Left cardiac atrium (tissue), 4 donors: ENCODE measurements at regions not wholly inside any gene's neighbourhood (a gene's known extent, or its start where the extent isn't known, plus 50 kb on each side); places are given as distances from the start of the nearest gene placed in this dataset.
"Not testable (repeated sequence)": the region's sequence is repeated elsewhere in the genome, so short reads cannot be mapped to it uniquely, and the experiment has no call there.

Source experiments
- ATAC-seq, 2 donors: fragments of 200-7000 bp; cut with Tn5 transposase; one replicate each; pipeline ENCODE4 v1.9.1; 2020; ENCODE audit warnings: mild to moderate bottlenecking in 2 of 2, moderate library complexity in 2 of 2
- DNase-seq: peaks from one replicate; pipeline ENCODE4 v3.0.0-alpha.2; 2020
- intact Hi-C, 2 donors: fragments of 100-400 bp; cut with DNase I; formaldehyde crosslinking; loops; one replicate each; pipeline versions ENCODE4 v1.14.1 to v1.15.1; 2022 to 2023
- donor health status: DM: no; HTN: yes; CAD: no.
- donor health status: DM: no; HTN: yes; CAD: no; lungs with severe emphysema.
- donor health status: DM: yes; HTN: yes; CAD: no.
- donor health status: Dilated cardiomyopathy.

GRCh38 chr2:145573608-145574007 is 1053.7 kb upstream of the ZEB2 start:
- intact Hi-C loops, result no loop called here
- no peak for DNase-seq
- no peak for ATAC-seq

- ATAC-seq (no peak), DNase-seq (no peak)
- intact Hi-C loops, result no loop called here
Observed at GRCh38 chr2:145572238-145572637, 1052.3 kb upstream of the ZEB2 start.

DNA sequence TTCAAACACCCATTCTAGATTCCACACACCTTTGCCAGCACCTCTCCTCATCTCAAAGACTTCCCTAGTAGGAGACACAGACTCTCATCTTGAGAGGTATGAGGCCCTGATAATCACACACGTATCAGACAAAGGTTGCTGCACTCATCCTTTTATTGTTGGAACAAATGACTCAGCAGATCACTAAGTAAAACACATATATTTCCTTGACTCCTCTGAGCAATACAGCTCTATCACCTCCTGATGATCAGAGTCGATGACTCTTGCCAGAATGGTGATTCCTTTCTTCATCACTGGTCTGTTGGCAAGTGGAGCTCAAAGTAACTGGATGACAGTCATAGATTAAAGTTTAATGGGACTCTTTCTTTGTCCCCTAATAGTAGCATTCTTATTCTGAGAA is 1049.2 kb upstream of the ZEB2 start:
- ATAC-seq, result no peak
- intact Hi-C loops, result no loop called here
- DNase-seq, result no peak

- ATAC-seq, result no peak
- intact Hi-C loops, result no loop called here
- no peak for DNase-seq
Observed at GRCh38 chr2:145563741-145564615, 1044.1 kb upstream of the ZEB2 start.

GRCh38 chr2:145561152-145561551 is 1041.2 kb upstream of the ZEB2 start:
- no peak for DNase-seq
- ATAC-seq, result no peak
- intact Hi-C loops, result no loop called here

- DNase-seq, result no peak
- intact Hi-C loops, result no loop called here
- no peak for ATAC-seq
Observed at GRCh38 chr2:145558617-145559350, 1038.9 kb upstream of the ZEB2 start.

- intact Hi-C loops, result no loop called here
- DNase-seq (no peak), ATAC-seq (no peak)
Observed at GRCh38 chr2:145555360-145555759, 1035.4 kb upstream of the ZEB2 start.

DNA sequence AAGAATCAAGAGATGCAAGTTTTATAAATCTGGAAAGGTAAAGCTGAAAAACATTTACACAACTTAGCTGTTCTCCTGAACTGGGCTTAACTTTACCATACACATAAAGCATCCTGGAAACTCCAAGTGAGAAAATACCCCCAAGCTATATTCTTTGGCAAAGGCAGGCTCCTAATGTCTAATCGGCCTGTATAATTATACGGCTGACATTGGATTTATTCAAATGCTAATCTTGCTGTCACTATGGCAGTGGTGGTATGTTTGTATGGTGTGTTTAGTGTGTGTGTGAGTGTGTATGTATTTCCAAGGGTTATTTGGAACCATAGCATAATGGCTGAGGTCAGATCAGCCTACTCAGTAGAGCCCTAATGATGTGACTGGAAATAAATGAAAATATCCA is 1031.8 kb upstream of the ZEB2 start:
- ATAC-seq, result no peak
- no peak for DNase-seq
- intact Hi-C loops, result no loop called here

GRCh38 chr2:145548479-145548878 is 1028.6 kb upstream of the ZEB2 start:
- no peak for ATAC-seq
- DNase-seq, result no peak
- intact Hi-C loops, result no loop called here

GRCh38 chr2:145547620-145548019 is 1027.7 kb upstream of the ZEB2 start:
- no peak for ATAC-seq
- no peak for DNase-seq
- intact Hi-C loops, result no loop called here

DNA sequence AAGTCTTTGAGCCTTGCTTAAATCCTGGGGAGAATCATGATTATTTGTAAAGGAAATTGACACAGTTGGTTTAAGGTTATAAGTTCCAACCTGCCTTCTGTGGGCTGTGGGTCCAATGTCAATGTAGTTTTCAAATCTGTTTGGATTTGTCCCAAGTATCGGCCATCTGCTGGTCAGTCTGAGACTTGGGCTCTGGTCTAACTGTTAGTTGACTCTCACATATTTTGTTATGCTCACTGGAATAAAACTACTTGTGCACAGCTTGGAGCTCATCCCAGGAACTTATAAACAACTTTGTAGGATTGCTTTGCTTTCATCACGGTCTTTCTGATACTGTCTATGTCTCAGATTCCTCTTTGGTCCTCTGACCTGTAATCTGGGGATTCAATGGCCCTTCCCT is 1026.2 kb upstream of the ZEB2 start:
- intact Hi-C loops, result no loop called here
- DNase-seq (no peak), ATAC-seq (no peak)

DNA sequence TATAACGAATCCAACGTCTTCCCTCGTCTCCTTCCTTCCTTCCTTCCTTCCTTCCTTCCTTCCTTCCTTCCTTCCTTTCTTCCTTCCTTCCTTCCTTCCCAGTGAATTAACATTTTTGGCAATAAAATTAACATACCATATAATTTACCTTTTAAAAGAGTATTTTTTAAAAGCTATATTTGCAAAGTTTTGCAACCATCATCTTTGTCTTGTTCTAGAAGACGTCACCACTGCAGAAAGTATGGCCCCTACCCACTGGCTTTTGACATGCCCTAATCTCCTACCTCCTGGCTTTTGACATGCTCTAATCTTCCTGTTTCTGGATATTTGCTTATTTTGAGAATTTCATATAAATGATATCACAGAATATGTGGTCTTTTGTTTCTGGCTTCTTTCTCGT is 1023.9 kb upstream of the ZEB2 start:
- DNase-seq (no peak), ATAC-seq (no peak)
- intact Hi-C loops, result no loop called here

DNA sequence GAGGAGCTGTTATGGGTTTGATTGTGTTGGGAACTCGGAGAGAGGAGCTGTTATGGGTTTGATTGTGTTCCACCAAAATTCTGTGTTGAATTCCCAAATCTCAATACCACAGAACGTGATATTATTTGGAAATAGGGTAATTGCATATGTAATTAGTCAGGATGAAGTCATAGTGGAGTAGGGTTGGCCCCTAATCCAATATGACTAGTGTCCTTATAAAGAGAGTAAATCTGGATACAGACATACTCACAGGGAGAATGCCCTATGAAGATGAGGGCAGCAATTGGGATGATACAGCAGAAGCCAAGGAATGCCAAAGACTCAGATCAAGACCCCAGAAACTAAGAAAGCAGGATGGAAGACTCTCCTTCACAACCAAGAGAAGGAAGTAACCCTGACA is 1023.2 kb upstream of the ZEB2 start:
- intact Hi-C loops, result no loop called here
- DNase-seq (no peak), ATAC-seq (no peak)

GRCh38 chr2:145541028-145541427 is 1021.1 kb upstream of the ZEB2 start:
- intact Hi-C loops, result no loop called here
- no peak for DNase-seq
- ATAC-seq, result no peak

- DNase-seq (no peak), ATAC-seq (no peak)
- intact Hi-C loops, result no loop called here
Observed at GRCh38 chr2:145538661-145539350, 1018.9 kb upstream of the ZEB2 start.

GRCh38 chr2:145530653-145531052 is 1010.7 kb upstream of the ZEB2 start:
- intact Hi-C loops, result no loop called here
- no peak for ATAC-seq
- no peak for DNase-seq

DNA sequence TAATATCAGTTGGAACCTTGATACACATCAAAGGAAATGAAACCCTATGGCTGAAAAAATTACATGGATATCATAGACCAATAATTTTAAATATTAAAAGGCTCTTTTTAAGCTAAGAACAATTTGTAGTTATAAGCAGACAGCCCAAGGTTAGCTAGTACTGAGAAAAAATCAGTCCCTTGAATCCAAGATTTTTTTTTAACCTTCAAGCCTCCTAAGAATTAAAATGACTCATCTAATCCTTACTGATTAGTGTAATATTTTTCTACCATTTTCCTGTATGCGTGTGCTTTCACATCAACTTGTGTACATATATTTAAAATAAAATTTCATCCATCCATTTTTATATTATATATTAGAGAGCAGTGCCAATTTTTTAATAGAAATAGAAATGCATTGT is 1004.9 kb upstream of the ZEB2 start:
- DNase-seq, result no peak
- intact Hi-C loops, result no loop called here
- no peak for ATAC-seq

DNA sequence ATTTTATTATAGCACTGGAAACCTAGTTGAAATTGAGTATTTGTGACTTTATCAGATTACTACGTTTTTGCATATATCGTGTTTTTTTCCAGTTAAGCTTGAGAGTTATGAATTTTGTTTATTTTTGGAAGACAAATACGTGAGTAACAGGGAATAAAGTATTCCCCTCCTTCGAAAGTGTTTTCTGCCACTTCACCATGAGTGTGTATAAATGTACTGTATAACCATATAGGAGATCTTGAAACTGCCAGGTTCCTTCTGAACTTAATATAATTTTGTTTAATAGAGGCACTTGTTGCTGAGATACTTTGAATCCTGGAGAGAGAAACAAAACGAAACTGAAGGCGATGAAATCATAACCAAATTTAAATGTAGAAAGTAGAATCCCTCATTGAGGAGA is 1004.4 kb upstream of the ZEB2 start:
- intact Hi-C loops, result no loop called here
- no peak for DNase-seq
- ATAC-seq, result no peak

DNA sequence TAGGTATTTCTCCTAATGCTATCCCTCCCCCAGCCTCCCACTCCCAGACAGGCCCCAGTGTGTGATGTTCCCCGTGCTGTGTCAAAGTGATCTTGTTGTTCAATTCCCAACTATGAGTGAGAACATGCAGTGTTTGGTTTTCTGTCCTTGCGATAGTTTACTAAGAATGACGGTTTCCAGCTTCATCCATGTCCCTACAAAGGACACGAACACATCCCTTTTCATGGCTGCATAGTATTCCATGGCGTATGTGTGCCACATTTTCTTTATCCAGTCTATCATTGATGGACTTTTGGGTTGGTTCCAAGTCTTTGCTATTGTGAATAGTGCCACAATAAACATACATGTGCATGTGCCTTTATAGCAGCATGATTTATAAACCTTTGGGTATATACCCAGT is 999.3 kb upstream of the ZEB2 start:
- DNase-seq, ATAC-seq, intact Hi-C loops: not testable (repeated sequence)

DNA sequence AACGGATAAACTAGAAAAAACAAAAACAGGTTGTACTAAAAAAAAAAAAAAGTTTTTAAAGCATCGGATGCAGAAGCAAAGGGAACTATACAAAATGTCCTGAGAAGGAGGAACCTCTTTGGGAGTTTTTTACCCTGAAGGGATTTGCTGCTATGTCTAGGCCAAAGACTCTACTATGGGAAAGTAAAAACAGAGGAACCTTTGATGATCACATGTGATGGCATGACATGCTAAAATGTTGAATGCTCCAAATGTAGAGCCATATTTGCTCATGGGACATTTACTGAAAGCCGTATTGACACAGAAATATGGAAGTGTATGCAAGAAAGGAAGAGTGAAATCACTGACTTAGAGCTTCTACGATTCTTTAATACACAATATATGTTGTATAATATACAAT is 992.0 kb upstream of the ZEB2 start:
- ATAC-seq (no peak), DNase-seq (no peak)
- intact Hi-C loops, result no loop called here
